DMS 273 (cell line): ENCODE measurements at regions not wholly inside any gene's neighbourhood (a gene's known extent, or its start where the extent isn't known, plus 50 kb on each side); places are given as distances from the start of the nearest gene placed in this dataset.

Experiments used
- DNase-seq: peaks from one replicate; lab custom pipeline; 2025; ENCODE audit not compliant: unreplicated experiment; lab: John Stamatoyannopoulos, UW

GRCh38 chr20:4070323-4071177 is 55.2 kb upstream of the RNF24 start:
- no peak for DNase-seq

DNA sequence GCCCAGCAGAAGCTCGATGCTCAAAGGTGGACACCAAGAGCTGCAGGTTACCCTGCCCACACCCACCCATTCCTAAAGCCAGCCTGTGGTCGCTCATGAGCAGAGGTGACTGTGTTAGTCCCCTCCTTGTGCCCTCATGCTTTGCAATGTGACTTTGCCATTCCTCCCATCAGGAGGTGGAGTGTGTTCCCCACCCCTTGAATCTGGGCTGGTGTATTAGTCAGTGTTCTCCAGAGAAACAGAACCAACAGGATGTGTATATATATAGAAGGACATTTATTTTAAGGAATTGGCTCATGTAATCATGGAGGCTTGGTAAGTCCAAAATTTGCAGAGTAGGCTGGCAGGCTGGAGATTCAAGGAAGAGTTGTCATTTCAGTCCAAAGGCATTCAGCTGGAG is 54.4 kb upstream of the RNF24 start:
- no peak for DNase-seq

GRCh38 chr20:4068708-4069107 is 53.4 kb upstream of the RNF24 start:
- peak; percentile 66 for DNase-seq

GRCh38 chr20:4067600-4068261 is 52.4 kb upstream of the RNF24 start:
- no peak for DNase-seq

- no peak for DNase-seq
These were observed 51.2 kb upstream of the RNF24 start for GRCh38 chr20:4066551-4066950.

DNA sequence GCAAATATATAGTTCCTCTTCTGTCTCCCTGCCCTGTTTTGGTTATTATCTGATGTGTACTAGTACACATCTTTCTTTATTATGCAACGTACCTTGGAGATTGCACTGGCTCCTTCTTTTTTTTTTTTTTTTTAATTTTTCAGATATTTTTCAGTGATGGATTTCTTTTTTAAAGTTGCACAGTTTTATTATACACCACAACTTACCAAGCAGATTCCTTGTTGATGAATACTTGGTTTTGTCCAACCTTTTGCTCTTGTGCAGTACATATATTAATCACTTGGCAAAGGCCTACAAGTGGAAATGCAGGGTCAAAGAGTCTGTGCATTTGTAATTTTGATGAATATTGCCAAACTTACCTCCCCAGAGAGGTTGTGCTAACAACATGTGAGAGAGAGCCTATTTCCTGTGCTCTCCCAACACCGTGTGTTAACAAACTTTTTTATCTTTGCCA is 50.1 kb upstream of the RNF24 start:
- DNase-seq: no peak
